HCT116 (cell line): ENCODE measurements at regions not wholly inside any gene's neighbourhood (a gene's known extent, or its start where the extent isn't known, plus 50 kb on each side); places are given as distances from the start of the nearest gene placed in this dataset.

Experiments used
- ATAC-seq: fragments of 200-7000 bp; cut with Tn5 transposase; 2 replicates; pipeline ENCODE4 v1.9.1; 2020; ENCODE audit warnings: mild to moderate bottlenecking, moderate library complexity
- BruUV-seq: library from RNA; stranded (reverse); fragments of 400-500 nt; replicated peaks from 2 replicates; lab custom pipeline; 2021; lab: Mats Ljungman, UMichigan
- CTCF ChIA-PET: fragments of 300-600 bp; sonication (Branson Sonifier 250); formaldehyde crosslinking; loops from one replicate; lab custom pipeline; 2021; ENCODE audit warnings: antibody characterized with exemption; lab: Charles Lee
- POLR2A ChIA-PET: fragments of 300-600, 350-600 bp; sonication (Branson Sonifier 250); formaldehyde crosslinking; loops from one replicate; lab custom pipeline; 2021; ENCODE audit warnings: antibody characterized with exemption; lab: Charles Lee
- RAD21 ChIA-PET, 2 experiments: fragments of 300-600 bp; sonication (Branson Sonifier 250); formaldehyde crosslinking; loops; one replicate each; lab custom pipeline; 2023; ENCODE audit warnings: low total read pairs in 2 of 2; ENCODE audit not compliant: uncharacterized antibody in 2 of 2, unreplicated experiment in 2 of 2, low non-redundant PET in 1 of 2; lab: Charles Lee
- DNase-seq: peaks from one replicate; pipeline ENCODE4 v3.0.0-alpha.2; 2010; ENCODE audit warnings: low read depth, low spot score
- H2AFZ ChIP-seq: fragments of 200-600 bp; shearing (Covaris generic), sonication (generic); 2 replicates; pipeline ENCODE4 v1.6.1; 2017; ENCODE audit warnings: low read depth, mixed run types, mixed read lengths, antibody characterized with exemption, low read length; ENCODE audit not compliant: poor library complexity, severe bottlenecking
- H3K27ac ChIP-seq: 2 replicates; pipeline ENCODE4 v1.5.1; 2012; ENCODE audit warnings: low read depth, low read length
- H3K27me3 ChIP-seq: fragments of 200-600 bp; sonication (generic); 2 replicates; pipeline ENCODE4 v1.6.1; 2016; ENCODE audit warnings: mixed run types, low read length, mixed read lengths; ENCODE audit not compliant: insufficient read depth
- H3K36me3 ChIP-seq, 2 experiments: fragments of 200-500 bp in 1 of 2; fragments of 200-600 bp in 1 of 2; sonication (Bioruptor generic) in 1 of 2; sonication (generic) in 1 of 2; 2 replicates each; pipeline versions ENCODE4 v1.5.1 to v1.6.1; 2014 to 2016; ENCODE audit warnings: low read length in 2 of 2, inconsistent platforms in 1 of 2, mixed read lengths in 1 of 2, mixed run types in 1 of 2; ENCODE audit not compliant: insufficient read depth in 2 of 2, control insufficient read depth in 1 of 2
- H3K4me1 ChIP-seq, 2 experiments: fragments of 200-600 bp in 1 of 2; sonication (generic) in 1 of 2; 2 replicates each; pipeline versions ENCODE4 v1.5.1 to v1.6.1; 2012 to 2017; ENCODE audit warnings: low read length in 2 of 2, inconsistent platforms in 1 of 2, mild to moderate bottlenecking in 1 of 2, mixed read lengths in 1 of 2, mixed run types in 1 of 2, moderate library complexity in 1 of 2; ENCODE audit not compliant: insufficient read depth in 2 of 2, control insufficient read depth in 1 of 2
- H3K4me2 ChIP-seq: fragments of 200-600 bp; sonication (generic); 2 replicates; pipeline ENCODE4 v1.6.1; 2017; ENCODE audit warnings: mixed run types, low read length, mixed read lengths
- H3K4me3 ChIP-seq, 2 experiments: fragments of 200-600 bp in 1 of 2; sonication (generic) in 1 of 2; replicated peaks in 1 of 2; 2 replicates each; pipeline ENCODE4 v1.5.1; 2011 to 2016; ENCODE audit warnings: low read length in 2 of 2, control low read depth in 1 of 2, low read depth in 1 of 2, mild to moderate bottlenecking in 1 of 2, mixed read lengths in 1 of 2, mixed run types in 1 of 2
- H3K79me2 ChIP-seq: fragments of 200-600 bp; sonication (generic); 2 replicates; pipeline ENCODE4 v1.6.1; 2017; ENCODE audit warnings: mild to moderate bottlenecking, mixed run types, low read length, moderate library complexity, mixed read lengths; ENCODE audit not compliant: insufficient read depth
- H3K9ac ChIP-seq: fragments of 200-600 bp; sonication (generic); 2 replicates; pipeline ENCODE4 v1.6.1; 2016; ENCODE audit warnings: low read length, mixed read lengths
- H3K9me2 ChIP-seq: fragments of 200-600 bp; sonication (generic), shearing (Covaris generic); 2 replicates; pipeline ENCODE4 v1.6.1; 2017; ENCODE audit warnings: mixed run types, mild to moderate bottlenecking, moderate library complexity; ENCODE audit not compliant: insufficient read depth
- H3K9me3 ChIP-seq, 2 experiments: fragments of 200-500 bp in 1 of 2; fragments of 200-600 bp in 1 of 2; sonication (Bioruptor generic) in 1 of 2; sonication (generic) in 1 of 2; 2 replicates each; pipeline ENCODE4 v1.6.1; 2014 to 2017; ENCODE audit warnings: low read length in 2 of 2, mixed read lengths in 2 of 2, inconsistent platforms in 1 of 2, low read depth in 1 of 2, mild to moderate bottlenecking in 1 of 2, mixed run types in 1 of 2, moderate library complexity in 1 of 2; ENCODE audit not compliant: control insufficient read depth in 1 of 2, insufficient read depth in 1 of 2
- H4K20me1 ChIP-seq: fragments of 200-600 bp; sonication (generic), shearing (Covaris generic); 2 replicates; pipeline ENCODE4 v1.6.1; 2017; ENCODE audit warnings: mixed run types, mild to moderate bottlenecking, moderate library complexity; ENCODE audit not compliant: insufficient read depth
- JUND ChIP-seq: IDR thresholded peaks from 2 replicates; pipeline ENCODE4 v1.6.1; 2012
- RAD21 ChIP-seq: IDR thresholded peaks from 2 replicates; pipeline ENCODE4 v1.6.1; 2012; ENCODE audit warnings: low read depth, mild to moderate bottlenecking
- SIN3A ChIP-seq: IDR thresholded peaks from 2 replicates; pipeline ENCODE4 v1.6.1; 2012; ENCODE audit warnings: low read depth
- TCF7L2 ChIP-seq: IDR thresholded peaks from 2 replicates; pipeline ENCODE4 v1.7.0; 2011; ENCODE audit warnings: borderline replicate concordance, inconsistent platforms; ENCODE audit not compliant: insufficient read depth, insufficient read length; ENCODE audit errors: extremely low read depth
- intact Hi-C: fragments of 100-400 bp; cut with micrococcal nuclease; formaldehyde crosslinking; loops from 2 replicates; pipeline ENCODE4 v1.10.0; 2022
- TF ChIP-seq, protein P1 (sequence below): IDR thresholded peaks from 2 replicates; pipeline ENCODE4 v1.6.1; 2012; ENCODE audit warnings: low read depth
- TF ChIP-seq, protein P2 (sequence below), 3 experiments: fragments of 200-600 bp in 1 of 3; sonication (generic) in 1 of 3; IDR thresholded peaks in 2 of 3; conservative IDR thresholded peaks in 1 of 3; 2 replicates each; pipeline ENCODE4 v1.5.1; 2012 to 2017; ENCODE audit warnings: low read depth in 2 of 3, low read length in 2 of 3, antibody characterized with exemption in 1 of 3, borderline replicate concordance in 1 of 3, control low read depth in 1 of 3, mild to moderate bottlenecking in 1 of 3, mixed read lengths in 1 of 3, mixed run types in 1 of 3, moderate library complexity in 1 of 3; ENCODE audit not compliant: insufficient read depth in 1 of 3

GRCh38 chr6:75546381-75546780 lies 52.8 kb upstream of the FILIP1 start:
- no peak overlapping the region for H3K4me2 ChIP-seq
- ChIA-PET POLR2A (no interaction called here), RAD21 (interaction anchor here in 1 of 2 experiments (0.6 to 1.0 kb wide), 2 partner anchors 11 to 337 kb away, joined by 3 to 4 read pairs; no protein-coding TSS in a partner anchor), CTCF (interaction anchor here (0.6 to 1.6 kb wide), 15 partner anchors 10 to 344 kb away, joined by 3 to 11 read pairs (median 3); no protein-coding TSS in a partner anchor)
- no peaks in the 10 kb centered on the region for H3K27me3 ChIP-seq
- H3K4me1 ChIP-seq, result no peaks in the 10 kb centered on the region
- no peak overlapping the region for H3K9ac ChIP-seq
- H4K20me1 ChIP-seq, result no peaks in the 10 kb centered on the region
- intact Hi-C loops, result no loop called here
- no peak overlapping the region for H3K27ac ChIP-seq
- H2AFZ ChIP-seq, result peak overlapping the region; percentile 19
- no peak overlapping the region for H3K4me3 ChIP-seq
- DNase-seq, result no peak
- ATAC-seq, result peak; percentile 72
- no peaks in the 10 kb centered on the region for H3K9me2 ChIP-seq
- BruUV-seq, result no TSS peak
- no peaks in the 10 kb centered on the region for H3K9me3 ChIP-seq
- TF ChIP-seq SIN3A (no peak), JUND (no peak), RAD21 (peak; percentile 52; the same call in 1 of the 2 replicates), TCF7L2 (no peak)
- TF ChIP-seq, protein P1, sequence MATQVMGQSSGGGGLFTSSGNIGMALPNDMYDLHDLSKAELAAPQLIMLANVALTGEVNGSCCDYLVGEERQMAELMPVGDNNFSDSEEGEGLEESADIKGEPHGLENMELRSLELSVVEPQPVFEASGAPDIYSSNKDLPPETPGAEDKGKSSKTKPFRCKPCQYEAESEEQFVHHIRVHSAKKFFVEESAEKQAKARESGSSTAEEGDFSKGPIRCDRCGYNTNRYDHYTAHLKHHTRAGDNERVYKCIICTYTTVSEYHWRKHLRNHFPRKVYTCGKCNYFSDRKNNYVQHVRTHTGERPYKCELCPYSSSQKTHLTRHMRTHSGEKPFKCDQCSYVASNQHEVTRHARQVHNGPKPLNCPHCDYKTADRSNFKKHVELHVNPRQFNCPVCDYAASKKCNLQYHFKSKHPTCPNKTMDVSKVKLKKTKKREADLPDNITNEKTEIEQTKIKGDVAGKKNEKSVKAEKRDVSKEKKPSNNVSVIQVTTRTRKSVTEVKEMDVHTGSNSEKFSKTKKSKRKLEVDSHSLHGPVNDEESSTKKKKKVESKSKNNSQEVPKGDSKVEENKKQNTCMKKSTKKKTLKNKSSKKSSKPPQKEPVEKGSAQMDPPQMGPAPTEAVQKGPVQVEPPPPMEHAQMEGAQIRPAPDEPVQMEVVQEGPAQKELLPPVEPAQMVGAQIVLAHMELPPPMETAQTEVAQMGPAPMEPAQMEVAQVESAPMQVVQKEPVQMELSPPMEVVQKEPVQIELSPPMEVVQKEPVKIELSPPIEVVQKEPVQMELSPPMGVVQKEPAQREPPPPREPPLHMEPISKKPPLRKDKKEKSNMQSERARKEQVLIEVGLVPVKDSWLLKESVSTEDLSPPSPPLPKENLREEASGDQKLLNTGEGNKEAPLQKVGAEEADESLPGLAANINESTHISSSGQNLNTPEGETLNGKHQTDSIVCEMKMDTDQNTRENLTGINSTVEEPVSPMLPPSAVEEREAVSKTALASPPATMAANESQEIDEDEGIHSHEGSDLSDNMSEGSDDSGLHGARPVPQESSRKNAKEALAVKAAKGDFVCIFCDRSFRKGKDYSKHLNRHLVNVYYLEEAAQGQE, result no peak
- TF ChIP-seq, protein P2, sequence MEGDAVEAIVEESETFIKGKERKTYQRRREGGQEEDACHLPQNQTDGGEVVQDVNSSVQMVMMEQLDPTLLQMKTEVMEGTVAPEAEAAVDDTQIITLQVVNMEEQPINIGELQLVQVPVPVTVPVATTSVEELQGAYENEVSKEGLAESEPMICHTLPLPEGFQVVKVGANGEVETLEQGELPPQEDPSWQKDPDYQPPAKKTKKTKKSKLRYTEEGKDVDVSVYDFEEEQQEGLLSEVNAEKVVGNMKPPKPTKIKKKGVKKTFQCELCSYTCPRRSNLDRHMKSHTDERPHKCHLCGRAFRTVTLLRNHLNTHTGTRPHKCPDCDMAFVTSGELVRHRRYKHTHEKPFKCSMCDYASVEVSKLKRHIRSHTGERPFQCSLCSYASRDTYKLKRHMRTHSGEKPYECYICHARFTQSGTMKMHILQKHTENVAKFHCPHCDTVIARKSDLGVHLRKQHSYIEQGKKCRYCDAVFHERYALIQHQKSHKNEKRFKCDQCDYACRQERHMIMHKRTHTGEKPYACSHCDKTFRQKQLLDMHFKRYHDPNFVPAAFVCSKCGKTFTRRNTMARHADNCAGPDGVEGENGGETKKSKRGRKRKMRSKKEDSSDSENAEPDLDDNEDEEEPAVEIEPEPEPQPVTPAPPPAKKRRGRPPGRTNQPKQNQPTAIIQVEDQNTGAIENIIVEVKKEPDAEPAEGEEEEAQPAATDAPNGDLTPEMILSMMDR (IDR thresholded peaks at IDR 0.05 in 2 of 3, conservative IDR thresholded peaks at IDR 0.05 in 1 of 3; ENCODE audit: borderline replicate concordance in 1 of 3, insufficient read depth in 1 of 3, low read depth in 2 of 3, low read length in 2 of 3), result peak; percentile 6 to 41 (median 30); a peak in 3 of 6 replicates
- no peaks in the 10 kb centered on the region for H3K79me2 ChIP-seq
- no peaks in the 10 kb centered on the region for H3K36me3 ChIP-seq
